ENCODE measurements at regions not wholly inside any gene's neighbourhood (a gene's known extent, or its start where the extent isn't known, plus 50 kb on each side); places are given as distances from the start of the nearest gene placed in this dataset.

- TF ChIP-seq EZH2phosphoT487 (IDR thresholded peaks at IDR 0.05; ENCODE audit: borderline replicate concordance) = no peak
- TF ChIP-seq, protein P1, sequence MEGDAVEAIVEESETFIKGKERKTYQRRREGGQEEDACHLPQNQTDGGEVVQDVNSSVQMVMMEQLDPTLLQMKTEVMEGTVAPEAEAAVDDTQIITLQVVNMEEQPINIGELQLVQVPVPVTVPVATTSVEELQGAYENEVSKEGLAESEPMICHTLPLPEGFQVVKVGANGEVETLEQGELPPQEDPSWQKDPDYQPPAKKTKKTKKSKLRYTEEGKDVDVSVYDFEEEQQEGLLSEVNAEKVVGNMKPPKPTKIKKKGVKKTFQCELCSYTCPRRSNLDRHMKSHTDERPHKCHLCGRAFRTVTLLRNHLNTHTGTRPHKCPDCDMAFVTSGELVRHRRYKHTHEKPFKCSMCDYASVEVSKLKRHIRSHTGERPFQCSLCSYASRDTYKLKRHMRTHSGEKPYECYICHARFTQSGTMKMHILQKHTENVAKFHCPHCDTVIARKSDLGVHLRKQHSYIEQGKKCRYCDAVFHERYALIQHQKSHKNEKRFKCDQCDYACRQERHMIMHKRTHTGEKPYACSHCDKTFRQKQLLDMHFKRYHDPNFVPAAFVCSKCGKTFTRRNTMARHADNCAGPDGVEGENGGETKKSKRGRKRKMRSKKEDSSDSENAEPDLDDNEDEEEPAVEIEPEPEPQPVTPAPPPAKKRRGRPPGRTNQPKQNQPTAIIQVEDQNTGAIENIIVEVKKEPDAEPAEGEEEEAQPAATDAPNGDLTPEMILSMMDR (conservative IDR thresholded peaks at IDR 0.05; ENCODE audit: low read length) = no peak
These were observed 70.2 kb upstream of the SLC4A11 start for GRCh38 chr20:3309226-3309625.
